ENCODE measurements at regions not wholly inside any gene's neighbourhood (a gene's known extent, or its start where the extent isn't known, plus 50 kb on each side); places are given as distances from the start of the nearest gene placed in this dataset.

DNA sequence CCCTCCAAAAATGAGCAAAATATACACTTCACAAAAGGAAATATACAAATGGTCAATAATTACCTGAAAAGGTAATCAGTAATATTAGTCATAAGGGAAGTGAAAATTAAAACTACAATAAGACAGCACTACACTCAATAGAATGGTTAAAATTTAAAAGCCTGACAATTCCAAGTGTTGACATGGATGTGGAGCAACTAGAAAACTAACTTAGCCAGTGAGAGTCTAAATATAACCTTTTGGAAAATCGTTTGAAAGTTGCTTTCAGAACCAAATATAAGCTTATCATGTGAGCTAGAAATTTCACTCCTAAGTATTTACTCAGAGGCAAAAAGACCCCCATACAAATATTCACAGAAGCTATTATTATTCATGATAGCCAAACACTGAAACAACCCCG lies 105.1 kb upstream of the MVB12B start:
- no peak for DNase-seq (ENCODE audit: low spot score)

DNA sequence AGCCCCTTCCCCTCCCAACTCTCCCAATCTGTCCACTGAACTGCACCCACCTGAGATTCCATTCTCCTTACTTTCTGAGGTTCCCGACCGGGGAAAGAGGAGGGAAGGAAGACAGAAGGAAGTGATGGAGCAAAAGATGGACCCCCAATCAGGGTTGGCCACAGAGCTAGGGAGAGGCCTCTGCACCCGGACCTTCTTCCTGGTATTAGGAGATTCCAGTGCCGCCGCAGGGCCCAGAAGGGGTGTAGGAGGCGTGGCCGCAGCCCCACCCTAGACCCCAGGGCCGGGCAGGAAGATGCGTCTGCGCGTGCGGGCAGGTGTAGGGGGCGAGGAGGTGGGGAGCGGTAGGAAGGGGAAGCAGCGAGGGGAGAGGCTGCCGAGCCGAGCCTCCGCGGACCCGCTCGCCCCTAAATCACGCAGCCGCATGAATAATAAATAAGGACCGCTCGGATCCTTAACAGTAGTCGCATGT lies 104.2 kb upstream of the MVB12B start:
- DNase-seq (ENCODE audit: low spot score), result no peak

DNA sequence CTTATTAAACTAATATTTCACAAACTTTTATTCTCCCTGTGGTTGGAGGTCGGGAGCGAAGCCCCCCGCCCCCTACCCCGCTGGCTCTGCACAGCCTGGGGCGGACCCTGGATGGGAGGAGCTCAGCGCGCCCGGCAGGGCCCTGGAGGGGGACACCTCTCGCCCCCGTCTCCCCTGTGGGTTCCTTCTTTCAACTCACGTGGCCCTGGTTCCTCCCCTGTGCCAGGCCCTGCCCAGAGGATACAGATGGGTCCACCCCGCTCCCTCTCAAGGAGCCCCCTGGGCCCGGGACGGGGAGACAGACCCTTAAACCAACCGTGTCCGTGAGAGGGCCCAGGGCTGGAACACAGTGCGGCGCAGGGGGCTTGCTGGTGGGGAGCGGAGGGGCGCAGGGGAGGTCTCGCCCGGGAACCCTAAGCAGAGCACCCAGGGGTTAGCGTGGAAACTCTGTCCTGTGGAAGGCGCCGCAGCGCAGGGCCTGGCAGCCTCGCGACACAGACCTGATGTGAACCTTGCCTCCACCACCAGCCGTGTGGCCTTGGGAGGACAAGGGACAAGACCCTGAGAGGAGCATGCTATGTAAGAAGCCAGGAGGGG lies 103.7 kb upstream of the MVB12B start:
- DNase-seq (ENCODE audit: low spot score), result no peak

DNA sequence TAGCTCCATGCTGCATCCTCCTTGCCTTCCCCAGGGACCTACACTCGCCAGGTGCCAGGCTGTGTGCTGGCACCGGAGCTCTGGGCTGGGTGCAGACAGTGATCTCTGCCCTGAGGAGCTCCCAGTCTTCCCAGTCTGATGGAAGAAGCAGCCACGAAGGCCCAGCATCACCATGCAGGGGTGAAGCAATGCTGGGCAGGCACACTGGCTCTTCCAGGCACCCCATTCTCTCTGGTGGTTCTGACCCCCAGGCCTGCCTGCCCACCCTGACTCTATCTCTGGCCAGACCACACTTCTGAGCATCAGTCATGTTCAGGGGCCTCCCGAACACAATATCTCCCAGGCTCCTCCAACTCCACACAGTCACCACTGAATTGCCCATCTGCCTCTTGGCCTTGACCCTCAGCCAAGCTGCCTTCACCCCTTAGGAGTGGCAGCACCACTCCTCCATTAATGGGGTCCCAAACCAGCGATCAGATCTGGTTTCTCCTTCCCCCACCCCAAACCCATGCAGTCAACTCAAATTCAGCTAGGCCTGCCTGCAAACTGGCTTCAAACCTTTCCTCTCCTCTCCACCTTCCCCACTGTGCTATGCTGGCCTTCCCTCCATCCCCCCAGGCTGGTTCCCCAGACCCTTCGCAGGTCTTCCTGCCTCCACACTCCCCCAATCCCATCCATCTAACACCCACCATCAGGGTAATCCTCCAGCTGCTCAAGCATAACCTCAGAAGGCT lies 102.7 kb upstream of the MVB12B start:
- no peak for DNase-seq (ENCODE audit: low spot score)

DNA sequence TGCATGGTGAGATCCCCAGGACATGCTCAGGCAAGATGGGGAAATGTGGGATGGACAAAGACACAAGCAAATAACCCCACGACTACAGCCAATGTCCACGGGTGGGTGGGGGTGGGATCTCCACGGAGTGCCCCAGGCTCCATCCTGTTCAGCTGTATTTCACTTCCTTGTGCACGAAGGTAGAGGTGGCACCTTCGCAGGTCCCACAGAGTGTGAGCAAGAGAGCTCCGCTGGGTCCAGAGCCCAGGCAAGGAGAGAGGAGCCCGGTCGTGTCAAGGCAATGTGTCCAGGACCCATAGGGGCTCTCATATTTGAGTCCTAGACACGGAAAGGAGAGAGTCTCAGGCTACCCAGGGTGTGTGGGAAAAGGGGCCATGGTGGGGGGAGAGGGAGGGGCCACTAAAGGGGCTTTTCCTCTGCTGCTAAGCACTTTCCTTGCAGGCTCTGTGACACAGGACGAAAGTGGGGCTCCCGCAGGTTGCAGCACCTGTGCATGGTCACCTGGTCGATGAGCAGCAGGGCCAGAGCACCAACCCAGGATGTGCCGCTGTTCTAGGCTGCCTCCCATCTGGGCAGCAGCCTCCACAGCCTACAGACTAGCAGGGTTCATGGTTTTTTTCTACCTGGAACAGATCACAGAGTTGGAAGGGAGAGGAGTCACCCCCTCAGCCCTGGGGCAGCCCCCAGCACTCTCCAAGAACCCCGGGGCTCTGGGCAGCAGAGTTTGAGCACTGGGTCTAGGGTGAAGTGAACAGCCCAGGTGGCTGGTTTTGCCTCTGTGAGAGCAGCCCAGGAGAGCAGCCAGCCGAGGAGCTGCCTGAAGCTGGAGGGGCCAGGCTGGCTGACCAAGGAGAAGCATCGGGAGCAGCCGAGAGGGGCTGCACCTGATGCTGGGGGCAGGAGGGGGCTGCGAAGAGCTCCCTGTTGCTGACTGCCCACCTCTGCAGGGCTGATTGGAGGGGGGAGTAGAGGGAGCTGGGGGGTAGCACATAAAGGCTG lies 100.7 kb upstream of the MVB12B start:
- DNase-seq (ENCODE audit: low spot score), result no peak

DNA sequence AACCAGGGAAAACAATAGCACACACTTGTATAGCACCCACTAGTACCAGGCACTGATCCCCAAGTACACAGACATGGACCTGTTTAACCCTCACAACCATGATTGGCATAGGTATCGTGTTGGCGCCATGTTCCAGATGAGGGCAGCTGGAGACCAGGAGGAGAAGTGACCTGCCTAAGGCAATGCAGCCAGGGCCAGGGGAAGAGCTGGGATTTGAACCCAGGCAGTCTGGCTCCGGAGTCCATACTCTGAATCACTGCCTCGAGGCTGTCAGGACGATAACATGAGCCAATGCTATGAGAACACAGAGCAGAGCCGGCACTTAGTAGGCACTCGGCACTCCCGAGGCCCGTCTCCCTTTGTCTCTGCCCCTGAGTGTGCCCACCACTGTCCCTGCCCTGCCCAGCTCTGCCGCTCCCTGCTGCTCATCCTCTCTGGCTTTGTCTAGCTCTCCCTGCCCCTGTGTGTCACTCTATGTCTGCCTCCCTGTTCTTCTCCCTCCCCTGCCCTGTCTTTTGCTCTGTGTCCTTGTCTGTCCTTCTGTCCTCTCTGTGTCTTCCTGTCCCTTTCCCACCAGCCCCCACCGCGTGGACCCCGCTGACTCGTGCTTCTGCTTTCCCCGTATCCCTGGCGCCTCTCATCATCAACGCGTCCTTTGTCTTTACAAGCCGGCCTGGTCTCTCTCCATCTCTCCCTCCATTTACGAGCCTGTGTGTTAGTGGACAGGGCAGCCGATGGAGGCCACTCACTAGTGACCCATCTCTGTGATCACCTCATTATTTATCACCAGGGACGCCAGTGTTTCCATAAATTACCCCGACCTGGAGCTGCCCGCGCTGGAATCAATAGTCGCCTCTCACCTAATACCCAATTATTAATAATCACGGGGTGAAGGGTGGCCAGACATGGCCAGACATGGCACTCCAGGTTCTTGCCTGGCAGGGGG lies 99.4 kb upstream of the MVB12B start:
- no peak for DNase-seq (ENCODE audit: low spot score)

DNA sequence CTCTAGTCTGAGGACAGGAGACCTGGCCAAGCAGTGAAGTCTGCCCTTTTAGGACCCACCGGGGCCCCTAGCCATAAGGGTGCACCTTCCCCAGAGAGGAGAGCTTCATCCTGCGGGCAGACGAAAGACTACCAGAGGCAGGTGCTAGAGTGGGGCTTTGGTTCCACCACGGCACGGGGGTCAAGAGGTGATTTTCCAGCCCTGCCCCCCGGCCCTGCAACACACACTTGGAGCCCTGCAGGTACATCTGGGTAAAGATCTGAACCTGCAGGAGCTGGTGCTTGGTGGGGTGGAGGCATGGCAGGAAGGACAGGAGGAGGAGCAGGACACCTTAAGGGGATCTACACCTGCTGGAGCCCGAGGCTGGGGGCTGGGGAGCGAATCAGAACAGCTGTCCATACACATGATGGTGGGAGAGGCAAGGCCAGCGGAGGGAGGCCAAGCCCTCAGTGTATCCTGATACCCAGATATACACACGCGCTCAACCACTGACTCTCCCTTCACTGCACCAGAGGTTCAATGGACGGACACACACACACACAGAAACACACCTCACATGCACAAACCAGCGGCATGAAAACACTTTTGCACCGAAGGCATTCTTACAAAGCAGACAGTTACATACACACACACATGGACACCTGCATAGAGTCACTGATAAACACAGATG lies 98.4 kb upstream of the MVB12B start:
- DNase-seq (ENCODE audit: low spot score), result no peak

DNA sequence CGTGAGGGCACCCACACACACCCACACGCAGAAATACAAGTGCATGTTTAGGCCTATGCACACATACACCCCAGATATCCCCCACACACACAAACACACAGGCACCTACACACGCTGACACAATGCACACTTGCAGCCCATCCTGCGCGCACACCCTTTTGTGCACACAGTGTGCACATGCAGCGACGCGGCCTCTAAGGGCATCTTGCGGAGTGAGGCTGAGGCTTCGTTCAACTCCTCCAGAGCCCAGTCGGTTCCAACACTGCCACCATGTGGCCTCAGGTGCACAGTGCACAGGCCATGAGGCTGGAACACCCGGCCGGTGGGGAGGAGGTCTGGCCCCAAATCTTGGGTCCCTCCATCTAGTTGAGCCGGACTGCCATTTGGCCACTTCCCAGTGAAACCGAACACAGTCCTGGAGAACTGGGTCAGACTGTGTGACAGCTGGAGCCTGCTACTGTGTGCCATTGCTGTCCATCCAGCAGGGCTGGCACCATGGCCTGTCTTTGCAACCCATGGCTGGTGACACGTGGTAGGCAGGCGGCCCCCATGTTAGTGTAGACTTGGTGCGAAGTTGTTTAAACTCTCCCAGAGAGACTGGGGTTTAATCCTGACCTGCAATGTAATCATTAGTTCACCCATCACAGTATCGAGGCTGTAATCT lies 97.7 kb upstream of the MVB12B start:
- DNase-seq (ENCODE audit: low spot score), result peak; percentile 71

DNA sequence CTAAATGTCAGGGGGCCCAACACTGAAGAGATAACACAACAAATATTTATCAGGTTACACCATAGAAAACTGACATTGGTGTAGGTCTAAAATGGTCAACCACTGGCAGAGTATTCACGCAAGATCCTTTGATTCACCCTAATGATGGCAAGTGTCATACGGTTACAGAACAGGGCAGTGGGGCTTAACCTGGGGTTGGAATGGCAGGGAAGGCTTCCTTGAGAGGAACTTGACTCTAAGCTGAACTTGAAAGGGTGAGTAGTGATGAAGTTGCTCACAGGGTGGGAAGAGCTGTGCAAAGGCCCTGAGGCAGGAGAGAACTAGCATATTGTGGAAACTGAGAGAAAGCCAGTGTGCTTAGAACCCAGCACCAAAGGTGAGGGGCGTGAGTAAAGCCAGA lies 97.1 kb upstream of the MVB12B start:
- DNase-seq (ENCODE audit: low spot score), result no peak

DNA sequence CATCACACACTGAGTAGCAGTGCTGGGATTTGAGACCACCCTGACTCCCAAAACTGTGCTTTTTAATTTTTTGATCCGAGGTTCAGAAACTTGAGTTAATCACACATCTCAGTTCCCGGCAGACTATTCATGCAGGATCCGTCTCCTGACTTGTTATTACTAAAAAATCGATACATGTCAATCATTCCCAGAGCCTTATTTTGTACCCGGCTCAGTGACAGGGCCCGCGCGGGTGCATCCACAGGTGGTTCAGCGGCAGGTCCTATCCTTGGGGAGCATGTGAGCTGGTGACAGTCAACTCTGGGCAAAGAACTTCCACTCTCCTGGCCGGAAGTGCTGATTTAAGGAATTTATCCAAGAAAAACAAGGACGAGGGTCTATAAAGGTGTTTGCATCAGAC lies 95.9 kb upstream of the MVB12B start:
- no peak for DNase-seq (ENCODE audit: low spot score)

DNA sequence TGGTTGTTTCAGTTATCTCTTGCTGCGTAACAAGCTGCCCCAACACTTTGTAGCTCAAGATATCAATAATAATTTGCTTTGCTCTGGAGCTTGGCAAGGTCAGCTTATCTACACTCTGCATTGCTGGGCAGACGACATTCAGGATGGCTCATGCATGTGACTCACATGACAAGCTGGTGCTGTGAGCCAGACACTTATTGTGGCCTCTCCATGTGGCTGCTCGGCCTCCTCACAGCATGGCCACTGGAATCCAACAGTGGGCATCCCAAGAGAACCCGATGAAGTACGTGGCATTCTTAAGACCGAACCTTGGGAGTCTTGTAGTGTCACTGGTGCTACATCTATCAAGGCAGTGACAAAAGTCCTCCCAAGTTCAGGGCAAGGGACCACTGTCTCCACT lies 94.2 kb upstream of the MVB12B start:
- DNase-seq (ENCODE audit: low spot score), result no peak

DNA sequence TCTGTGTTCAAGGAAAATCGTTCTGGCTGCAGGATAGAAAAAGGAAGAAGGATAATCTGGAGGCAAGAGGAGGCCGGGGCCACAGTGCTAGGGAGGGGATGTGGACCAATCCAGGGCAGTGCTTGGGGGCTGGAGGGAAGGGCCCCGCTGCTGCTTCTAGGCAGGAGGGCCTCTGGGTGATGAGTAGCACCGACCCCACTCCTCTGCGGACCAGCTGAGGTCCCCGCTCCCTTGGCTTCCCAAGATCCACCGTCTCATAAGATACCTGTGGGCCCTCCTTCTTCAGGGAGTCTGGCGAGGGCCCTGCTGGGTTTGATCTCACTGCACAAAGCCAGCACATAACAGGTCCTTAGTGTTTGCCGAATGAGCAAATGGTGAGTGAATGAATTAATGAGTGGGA lies 93.5 kb upstream of the MVB12B start:
- DNase-seq (ENCODE audit: low spot score), result no peak

DNA sequence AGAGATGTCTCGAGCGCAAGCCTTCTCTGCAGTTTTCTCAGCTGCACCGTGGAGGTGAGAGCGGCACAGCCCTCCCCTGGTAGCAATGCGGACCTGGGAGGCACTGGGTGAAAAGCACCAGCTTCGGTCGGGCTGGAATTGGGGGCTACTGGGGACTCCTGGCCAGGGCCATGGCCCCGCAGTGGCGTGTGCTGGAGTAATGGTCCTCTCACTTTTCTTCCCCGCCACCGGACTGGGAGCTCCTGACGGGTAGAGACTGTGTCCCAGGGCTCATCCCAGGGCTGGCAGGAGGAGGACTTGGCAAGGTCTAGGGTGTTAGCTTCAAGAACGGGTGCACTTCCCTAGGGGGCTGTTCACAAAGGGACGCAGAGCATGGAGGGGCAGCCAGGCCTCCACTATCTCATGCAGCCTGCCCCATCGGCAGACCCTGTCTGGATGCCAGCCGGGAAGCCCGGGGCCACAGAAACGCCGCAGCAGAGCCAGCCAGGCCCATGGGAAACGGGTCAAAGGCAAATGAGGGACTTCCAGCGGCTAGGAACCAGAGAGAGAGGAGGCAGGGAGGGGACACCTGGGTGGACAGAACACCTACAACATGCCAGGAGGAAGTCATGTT lies 92.6 kb upstream of the MVB12B start:
- DNase-seq (ENCODE audit: low spot score), result no peak

DNA sequence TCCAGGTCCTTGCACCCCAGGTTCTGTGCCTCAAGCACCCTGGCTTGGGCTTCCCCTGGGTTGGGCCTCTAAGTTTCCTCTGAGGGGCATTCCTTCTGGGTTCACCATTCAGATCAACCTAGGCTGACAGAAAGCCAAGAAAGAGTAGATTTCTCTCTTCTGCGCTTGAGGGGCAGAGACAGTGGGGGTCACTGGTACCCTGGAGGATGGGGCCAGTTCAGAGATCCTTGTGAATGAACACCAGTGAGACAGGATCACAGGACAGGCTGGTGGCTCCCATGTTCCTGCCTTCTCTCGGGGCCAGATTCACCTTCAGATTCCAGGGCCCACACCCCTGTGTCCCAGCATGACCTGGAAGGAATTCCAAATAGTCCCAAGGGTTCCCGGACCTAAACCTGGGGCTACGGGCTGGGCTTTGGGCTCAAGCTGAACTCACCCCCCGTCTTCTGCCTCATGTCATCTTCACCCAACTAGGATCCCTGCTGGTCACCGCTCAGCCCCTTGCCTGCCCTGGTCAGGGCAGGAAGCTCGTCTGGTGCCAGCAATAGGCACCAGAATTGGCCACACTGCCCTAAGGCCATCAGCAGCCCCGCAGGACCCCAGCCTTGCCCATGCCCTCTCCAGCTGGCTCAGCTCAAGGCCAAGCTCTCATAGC lies 91.8 kb upstream of the MVB12B start:
- DNase-seq (ENCODE audit: low spot score), result no peak

DNA sequence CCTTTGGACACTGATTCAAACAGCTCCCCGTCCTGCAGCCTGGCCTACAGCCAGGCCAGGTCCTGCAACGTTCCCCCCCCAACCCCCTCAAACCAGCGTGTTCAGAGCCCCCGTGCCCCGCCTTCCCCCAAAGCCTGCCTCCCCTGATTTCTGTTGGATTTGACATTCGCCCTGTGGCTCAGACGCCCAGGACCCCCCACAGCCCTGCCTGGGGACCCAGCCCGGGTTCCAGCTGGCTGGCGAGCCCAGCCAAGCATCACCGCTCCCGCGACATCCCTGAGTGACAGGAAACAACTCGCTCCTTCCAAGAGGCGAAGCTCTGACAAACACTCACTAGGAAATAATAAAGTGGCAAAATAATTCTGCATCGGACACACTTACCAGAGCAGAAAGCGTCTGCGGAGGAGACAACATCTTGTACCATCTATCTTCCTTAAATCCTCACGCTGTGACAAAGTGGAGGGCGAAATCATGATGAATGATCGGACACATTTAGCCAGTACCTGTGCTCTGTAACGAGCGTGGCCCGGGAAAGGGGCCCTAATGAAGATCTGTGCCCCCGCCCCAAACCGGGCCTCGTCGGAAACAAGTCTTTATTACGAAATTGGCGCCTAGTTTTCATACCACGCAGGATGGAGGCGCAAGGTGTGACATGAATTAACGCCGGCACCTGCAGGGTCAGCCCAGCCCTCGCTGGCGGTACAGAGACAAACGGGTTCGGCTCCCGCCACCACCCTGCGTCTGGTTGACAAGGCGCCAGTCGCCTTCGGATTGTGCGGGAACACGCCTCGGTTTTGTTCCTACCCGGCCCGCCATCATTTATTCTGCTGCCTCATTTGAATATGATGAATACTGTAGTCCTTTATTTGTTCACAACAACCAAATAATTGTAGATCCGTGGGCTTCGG lies 91.0 kb upstream of the MVB12B start:
- DNase-seq (ENCODE audit: low spot score), result no peak

DNA sequence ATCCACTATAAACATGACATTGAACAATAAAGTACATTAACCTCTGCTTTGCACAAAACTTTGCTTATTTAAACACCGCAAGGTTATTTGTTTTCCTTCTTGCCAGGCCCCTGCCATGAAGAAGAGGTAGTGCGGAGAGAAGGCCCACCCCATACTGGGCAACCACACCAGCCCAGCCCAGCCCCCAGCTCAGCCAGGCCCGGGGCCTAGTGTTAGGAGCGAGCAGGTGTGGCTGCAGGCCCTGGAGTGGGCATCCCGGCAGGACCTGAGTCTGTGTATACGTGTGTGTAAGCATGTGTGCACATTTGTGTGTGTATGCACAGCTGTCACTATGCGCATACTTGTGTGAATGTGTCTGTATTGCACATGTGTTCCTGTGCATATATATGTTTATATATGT lies 90.4 kb upstream of the MVB12B start:
- DNase-seq (ENCODE audit: low spot score), result no peak

DNA sequence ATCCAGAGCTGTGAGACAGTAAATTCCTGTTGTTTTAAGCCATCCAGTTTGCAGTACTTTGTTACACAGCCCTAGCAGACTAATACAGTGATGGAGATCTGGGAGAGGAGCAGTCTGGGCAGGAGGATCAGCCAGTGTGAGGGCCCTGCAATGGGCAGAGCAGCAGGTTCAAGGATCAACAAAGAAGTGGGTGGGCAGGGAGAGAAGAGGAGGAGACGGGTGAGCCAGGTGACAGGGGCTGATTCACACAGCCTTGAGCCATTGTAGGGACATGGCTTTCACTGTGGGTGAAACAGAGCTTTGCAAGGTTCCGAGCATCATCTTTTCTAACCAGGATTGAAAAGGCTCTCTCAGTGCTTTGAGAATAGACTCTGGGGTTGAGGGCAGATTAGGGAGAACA lies 88.2 kb upstream of the MVB12B start:
- DNase-seq (ENCODE audit: low spot score), result no peak

DNA sequence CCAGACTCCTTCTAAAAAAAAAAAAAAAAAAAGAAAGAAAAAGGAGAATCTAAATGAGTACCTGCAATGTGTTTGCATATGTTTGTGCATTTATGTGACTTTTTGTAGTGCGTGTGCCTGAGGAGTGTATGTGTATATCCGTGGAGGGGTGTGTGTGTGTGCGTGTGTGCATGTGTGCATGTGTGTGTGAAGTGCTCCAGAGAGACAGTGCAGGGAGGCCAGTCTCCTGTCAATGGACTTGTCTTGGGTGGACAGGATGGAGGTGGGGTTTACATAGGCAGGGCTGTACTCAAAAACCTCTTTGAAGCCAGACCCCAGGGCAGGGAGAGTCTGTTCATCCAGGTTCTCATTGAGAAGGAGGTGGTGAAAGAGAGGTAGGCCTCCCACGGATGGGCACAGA lies 87.1 kb upstream of the MVB12B start:
- no peak for DNase-seq (ENCODE audit: low spot score)
